Stimulated activated naive CD8-positive, alpha-beta T cell treated with anti-CD3 and anti-CD28 coated beads, Interleukin-15, Interleukin-2, amounts not matched to agents 100 ng/mL and 50 ng/mL, for 24 hours (primary cell): ENCODE measurements at regions not wholly inside any gene's neighbourhood (a gene's known extent, or its start where the extent isn't known, plus 50 kb on each side); places are given as distances from the start of the nearest gene placed in this dataset.
"Not testable (repeated sequence)": the region's sequence is repeated elsewhere in the genome, so short reads cannot be mapped to it uniquely, and the experiment has no call there.

Experiments used
- H3K27ac Mint-ChIP-seq: one replicate; pipeline ENCODE4 v1.8.0; 2021; ENCODE audit warnings: mild to moderate bottlenecking, mixed read lengths
- H3K27me3 Mint-ChIP-seq: one replicate; pipeline ENCODE4 v1.8.0; 2021; ENCODE audit warnings: mixed read lengths
- H3K36me3 Mint-ChIP-seq: one replicate; pipeline ENCODE4 v1.8.0; 2021; ENCODE audit warnings: low read depth, mixed read lengths
- H3K4me1 Mint-ChIP-seq: one replicate; pipeline ENCODE4 v1.8.0; 2021; ENCODE audit warnings: low read depth, mixed read lengths
- H3K4me3 Mint-ChIP-seq: one replicate; pipeline ENCODE4 v1.8.0; 2021; ENCODE audit warnings: mild to moderate bottlenecking, mixed read lengths
- H3K9me3 Mint-ChIP-seq: one replicate; pipeline ENCODE4 v1.8.0; 2021; ENCODE audit warnings: mixed read lengths

DNA sequence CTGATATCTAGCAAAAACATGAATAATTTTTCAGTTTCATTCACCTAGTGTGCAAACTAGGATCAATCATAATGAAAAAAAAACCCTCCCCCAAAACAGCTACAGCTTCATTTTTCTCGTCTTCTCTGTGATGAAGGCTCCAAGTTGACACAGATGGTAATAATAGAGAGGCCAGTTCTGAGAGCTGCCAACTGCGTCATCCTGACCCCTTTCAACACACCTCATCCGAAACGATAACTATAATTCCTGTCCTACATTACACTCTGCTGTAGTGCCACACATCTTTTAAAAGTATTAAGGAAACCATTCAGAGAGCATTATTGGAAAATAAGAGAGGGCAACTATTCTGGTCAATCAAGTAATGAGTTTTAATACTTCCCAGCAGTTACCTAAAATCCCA lies 962.3 kb upstream of the ADAMTS5 start:
- not testable (repeated sequence) for H3K4me1 Mint-ChIP-seq, H3K4me3 Mint-ChIP-seq, H3K36me3 Mint-ChIP-seq, H3K27ac Mint-ChIP-seq, H3K9me3 Mint-ChIP-seq, H3K27me3 Mint-ChIP-seq

DNA sequence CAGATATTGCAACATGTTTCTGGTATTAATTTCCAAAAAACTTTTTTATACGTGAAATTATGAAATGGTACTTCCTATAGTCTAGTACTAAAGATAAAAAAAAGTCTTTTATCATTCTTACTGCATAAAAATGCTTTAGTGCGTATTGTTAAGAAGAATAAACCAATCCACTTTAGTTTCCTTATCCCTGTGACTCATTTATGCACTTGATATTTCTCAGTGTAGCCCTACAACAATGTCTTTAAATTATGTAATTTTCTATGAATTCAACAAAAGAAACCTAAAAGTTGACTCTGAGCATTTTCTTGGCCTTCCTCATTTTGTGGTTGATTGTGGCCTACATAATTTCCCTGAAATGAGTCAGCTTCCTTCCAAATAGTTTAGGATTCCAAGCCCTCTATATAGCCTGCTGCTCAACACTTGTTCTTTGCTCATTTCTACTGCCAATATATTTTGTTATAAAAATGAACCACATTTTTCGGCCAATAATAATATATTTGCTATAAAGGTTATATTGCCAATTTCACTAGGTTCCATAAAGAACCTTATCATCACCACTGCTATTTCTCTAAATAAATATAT lies 961.7 kb upstream of the ADAMTS5 start:
- H3K4me3 Mint-ChIP-seq, H3K9me3 Mint-ChIP-seq: not testable (repeated sequence)

DNA sequence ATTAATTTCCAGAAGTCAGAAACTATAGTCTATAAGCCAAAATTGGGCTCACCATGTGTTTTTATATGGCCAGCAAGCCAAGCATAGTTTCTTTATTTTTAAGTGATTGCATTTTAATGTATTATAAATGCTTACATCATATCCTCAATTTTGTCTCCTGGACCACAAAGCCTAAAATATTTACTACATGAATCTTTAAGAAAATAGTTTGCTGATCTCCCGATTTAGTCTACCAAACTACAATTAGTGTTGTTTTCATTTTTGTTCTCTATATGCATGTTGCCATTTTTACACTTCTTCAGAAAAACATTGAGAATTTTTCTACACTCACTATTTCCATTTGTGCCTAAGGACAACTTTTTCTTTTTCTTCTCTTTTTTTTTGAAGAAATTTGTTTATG lies 954.5 kb upstream of the ADAMTS5 start:
- not testable (repeated sequence) for H3K9me3 Mint-ChIP-seq, H3K27me3 Mint-ChIP-seq, H3K27ac Mint-ChIP-seq, H3K4me1 Mint-ChIP-seq, H3K4me3 Mint-ChIP-seq, H3K36me3 Mint-ChIP-seq

More for the DNA sequence above, 961.7 kb upstream of the ADAMTS5 start:
- not testable (repeated sequence) for H3K27ac Mint-ChIP-seq, H3K4me1 Mint-ChIP-seq, H3K27me3 Mint-ChIP-seq, H3K36me3 Mint-ChIP-seq

DNA sequence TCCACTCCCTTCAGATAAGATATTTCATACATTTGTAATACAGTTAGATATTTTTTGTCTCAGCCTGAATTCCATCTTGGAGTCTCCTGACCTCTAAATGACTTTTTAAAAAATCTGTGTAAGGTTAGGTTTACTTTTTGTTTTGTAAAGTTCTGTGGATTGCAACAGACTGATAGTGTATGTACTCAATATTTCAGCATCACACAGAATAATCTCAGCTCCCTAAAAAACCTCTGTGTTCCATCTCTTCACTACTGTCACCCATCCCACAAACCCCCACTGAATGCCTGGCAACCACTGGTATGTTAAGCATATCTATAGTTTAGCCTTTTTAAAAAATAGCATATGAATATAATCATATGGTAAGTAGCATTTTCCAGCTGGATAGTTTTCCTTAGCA lies 951.1 kb upstream of the ADAMTS5 start:
- not testable (repeated sequence) for H3K27ac Mint-ChIP-seq, H3K9me3 Mint-ChIP-seq, H3K27me3 Mint-ChIP-seq, H3K4me3 Mint-ChIP-seq, H3K36me3 Mint-ChIP-seq, H3K4me1 Mint-ChIP-seq

DNA sequence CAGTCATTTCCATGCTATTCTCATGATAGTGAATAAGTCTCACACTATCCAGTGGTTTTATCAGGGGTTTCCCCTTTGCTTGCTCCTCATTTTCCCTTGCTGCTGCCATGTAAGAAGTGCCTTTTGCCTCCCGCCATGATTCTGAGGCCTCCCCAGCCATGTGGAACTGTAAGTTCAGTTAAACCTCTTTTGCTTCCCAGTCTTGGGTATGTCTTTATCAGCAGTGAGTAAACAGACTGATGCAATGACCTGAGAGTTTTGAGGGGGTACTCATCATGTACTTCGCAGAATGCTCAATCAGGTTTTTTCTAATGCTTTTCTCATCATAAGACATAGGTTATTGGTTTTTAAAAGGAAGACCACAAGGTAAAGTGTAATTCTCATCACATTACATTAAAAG lies 949.4 kb upstream of the ADAMTS5 start:
- H3K4me3 Mint-ChIP-seq, H3K27me3 Mint-ChIP-seq, H3K9me3 Mint-ChIP-seq: not testable (repeated sequence)

DNA sequence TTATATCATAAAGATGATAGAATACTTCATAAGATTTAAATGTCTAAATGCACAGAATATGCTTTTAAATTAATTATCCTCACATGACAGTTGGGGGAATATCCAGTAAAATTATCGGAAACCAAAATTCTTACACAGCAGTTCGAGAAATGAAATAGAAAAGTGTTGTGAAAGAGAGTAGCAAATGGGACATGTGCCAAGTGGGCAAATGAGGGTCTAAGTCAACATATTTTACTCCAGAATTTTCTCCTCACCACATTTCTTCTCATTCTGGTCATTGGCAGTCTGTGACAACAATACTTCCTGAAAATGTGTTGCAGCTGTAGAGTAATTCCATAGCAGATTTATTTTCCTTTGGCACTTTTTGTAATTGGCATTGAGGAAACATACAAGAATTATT lies 945.2 kb upstream of the ADAMTS5 start:
- not testable (repeated sequence) for H3K9me3 Mint-ChIP-seq, H3K36me3 Mint-ChIP-seq, H3K4me3 Mint-ChIP-seq, H3K27ac Mint-ChIP-seq, H3K27me3 Mint-ChIP-seq, H3K4me1 Mint-ChIP-seq

More for the DNA sequence above, 949.4 kb upstream of the ADAMTS5 start:
- not testable (repeated sequence) for H3K4me1 Mint-ChIP-seq, H3K36me3 Mint-ChIP-seq, H3K27ac Mint-ChIP-seq

DNA sequence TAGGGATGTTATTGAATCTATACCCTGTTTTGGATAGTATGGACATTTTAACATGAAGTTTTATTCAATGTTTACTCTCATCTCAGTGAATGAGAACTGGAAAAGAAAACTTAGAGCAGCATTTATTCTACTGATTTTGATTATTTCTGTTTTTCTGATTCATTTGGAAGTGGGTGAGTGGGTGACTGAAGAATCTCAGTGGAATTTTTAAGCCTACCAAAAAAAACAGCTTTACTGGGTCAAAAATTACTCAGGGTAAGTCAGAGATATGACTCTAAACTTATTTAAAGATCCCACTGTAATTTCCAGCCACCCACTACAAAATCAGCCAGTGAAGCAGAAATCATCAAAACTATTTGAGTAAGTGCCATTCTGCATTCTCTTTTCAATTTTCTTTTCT lies 942.6 kb upstream of the ADAMTS5 start:
- not testable (repeated sequence) for H3K9me3 Mint-ChIP-seq, H3K4me1 Mint-ChIP-seq, H3K4me3 Mint-ChIP-seq, H3K36me3 Mint-ChIP-seq, H3K27me3 Mint-ChIP-seq, H3K27ac Mint-ChIP-seq

DNA sequence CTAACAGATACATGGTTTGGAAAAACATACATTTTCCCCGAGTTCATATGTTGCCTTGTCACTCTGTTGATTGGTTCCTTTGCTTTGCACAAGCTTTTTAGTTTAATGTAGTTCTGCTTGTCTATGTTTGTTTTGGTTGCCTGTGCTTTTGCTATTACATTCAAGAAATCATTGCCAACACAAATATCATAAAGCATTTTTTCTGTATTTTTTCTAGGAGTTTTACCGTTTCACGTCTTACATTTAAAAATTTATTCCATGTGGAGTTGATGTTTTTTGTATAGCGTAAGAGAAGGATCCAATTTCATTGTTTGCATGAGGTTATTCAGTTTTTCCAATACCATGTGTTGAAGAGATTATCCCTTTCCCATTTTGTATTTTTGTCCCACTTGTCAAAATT lies 941.9 kb upstream of the ADAMTS5 start:
- not testable (repeated sequence) for H3K27me3 Mint-ChIP-seq, H3K4me1 Mint-ChIP-seq, H3K9me3 Mint-ChIP-seq, H3K27ac Mint-ChIP-seq, H3K4me3 Mint-ChIP-seq, H3K36me3 Mint-ChIP-seq

DNA sequence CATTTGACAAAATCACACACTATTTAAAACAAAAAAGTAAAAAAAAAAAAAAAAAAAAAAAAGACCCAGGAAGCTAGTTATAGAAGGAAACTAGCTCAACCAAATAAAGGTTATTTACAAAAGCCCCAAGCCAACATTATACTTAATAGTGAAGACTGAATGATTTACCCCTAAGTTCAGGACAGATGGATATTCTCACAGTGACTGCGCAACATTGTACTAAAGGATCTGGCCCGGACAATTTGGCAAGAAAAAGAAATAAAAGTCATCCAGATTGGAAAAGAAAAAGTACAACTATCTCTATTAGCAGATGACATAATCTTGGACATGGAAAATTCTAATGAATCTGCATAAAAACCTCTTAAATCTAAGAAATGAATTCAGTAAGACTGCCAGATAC lies 936.0 kb upstream of the ADAMTS5 start:
- H3K9me3 Mint-ChIP-seq, H3K36me3 Mint-ChIP-seq, H3K27ac Mint-ChIP-seq, H3K4me1 Mint-ChIP-seq, H3K4me3 Mint-ChIP-seq, H3K27me3 Mint-ChIP-seq: not testable (repeated sequence)

DNA sequence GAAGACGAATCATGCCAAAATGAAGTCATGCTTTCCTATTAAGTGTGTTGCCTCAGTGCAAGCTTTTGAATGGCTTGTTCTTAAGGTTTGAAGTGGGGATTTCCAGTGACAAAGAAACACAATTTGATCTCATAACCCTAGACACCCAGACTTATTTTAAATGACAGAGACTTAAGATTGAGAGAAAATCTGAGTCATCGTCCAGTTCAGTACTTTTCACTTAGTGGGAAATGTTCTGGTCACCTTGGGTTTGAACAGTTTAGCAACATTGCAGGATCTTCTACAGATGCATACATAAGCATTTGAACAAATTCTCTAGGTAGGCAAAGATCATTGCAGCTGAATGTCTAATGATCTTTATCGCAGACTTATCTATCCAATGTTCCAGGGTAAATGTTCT lies 926.7 kb upstream of the ADAMTS5 start:
- not testable (repeated sequence) for H3K9me3 Mint-ChIP-seq, H3K27me3 Mint-ChIP-seq, H3K27ac Mint-ChIP-seq, H3K36me3 Mint-ChIP-seq, H3K4me1 Mint-ChIP-seq, H3K4me3 Mint-ChIP-seq

DNA sequence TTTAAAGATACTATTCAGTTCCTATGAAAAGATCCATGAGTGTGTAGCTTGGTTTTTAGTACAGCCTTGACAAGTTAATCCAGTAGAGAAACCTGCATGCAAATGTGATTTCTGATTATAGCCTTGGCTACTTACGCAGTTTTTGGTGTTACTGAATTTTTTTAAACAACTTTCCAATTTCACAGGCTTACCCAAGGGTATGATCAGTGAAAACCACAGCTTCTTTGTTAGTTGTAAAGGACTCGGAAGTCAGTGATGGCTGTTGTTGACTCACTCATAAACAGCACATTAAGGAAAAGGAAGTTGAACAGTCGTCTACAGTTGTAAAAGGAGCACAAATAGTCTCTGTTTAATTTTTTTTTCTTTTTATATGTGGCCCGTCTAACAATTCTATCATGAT lies 924.6 kb upstream of the ADAMTS5 start:
- H3K27me3 Mint-ChIP-seq, H3K4me3 Mint-ChIP-seq, H3K36me3 Mint-ChIP-seq, H3K4me1 Mint-ChIP-seq, H3K9me3 Mint-ChIP-seq, H3K27ac Mint-ChIP-seq: not testable (repeated sequence)

DNA sequence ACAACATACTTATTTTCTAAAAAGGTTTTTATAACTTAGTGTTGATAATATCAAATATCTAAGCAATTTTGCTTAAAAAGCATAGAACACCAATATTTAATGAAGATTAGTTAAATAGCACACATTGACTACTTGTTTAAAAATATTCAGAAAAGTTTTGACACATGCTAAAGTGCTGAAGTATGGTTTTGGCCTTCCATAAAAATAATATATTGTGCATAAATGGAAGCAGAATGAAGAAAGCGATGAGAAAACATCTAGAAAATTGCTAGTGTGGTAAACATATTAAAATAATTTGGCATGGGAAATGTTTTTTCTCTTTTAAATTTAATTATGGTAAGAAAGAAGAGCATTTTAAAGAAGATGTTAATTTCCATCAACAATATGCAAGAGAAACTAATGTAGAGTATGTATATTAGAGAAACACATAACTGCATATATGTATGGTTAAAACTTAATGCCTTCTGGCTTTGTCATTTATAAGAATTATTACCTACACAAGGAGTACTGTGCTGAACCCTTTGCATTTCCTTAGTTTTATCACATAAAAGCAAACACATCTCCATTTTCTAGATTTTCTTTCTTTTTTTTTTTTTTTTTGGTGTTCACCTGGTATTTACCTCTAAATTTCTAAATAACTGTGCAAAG lies 921.0 kb upstream of the ADAMTS5 start:
- H3K36me3 Mint-ChIP-seq, H3K27me3 Mint-ChIP-seq: not testable (repeated sequence)

DNA sequence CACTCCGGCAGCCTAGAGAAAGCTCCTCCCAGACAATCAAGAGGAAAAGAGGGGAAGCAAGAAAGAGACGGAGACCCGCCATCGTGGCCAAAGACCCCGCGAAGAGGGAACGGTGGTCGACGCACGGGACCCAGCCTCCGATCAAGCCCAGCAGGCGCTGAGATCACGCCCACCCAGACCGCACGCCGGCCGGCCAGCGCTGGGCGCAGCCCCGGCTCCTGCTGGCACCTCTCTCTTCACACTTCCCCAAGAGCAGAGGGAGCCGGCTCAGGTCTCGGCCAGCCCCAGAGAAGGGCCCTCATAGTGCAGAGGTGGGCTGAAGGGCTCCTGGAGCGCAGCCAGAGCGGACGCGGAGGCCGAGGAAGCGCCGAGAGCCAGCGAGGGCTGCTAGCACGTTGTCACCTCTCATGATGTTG lies 918.4 kb upstream of the ADAMTS5 start:
- H3K36me3 Mint-ChIP-seq, result no peaks in the 10 kb centered on the region
- H3K4me3 Mint-ChIP-seq, result no peak overlapping the region
- H3K27me3 Mint-ChIP-seq, result no peaks in the 10 kb centered on the region
- H3K4me1 Mint-ChIP-seq, result no peaks in the 10 kb centered on the region
- H3K27ac Mint-ChIP-seq, result no peak overlapping the region
- peaks cover 10% of the 10 kb centered on the region for H3K9me3 Mint-ChIP-seq

More for the DNA sequence above, 921.0 kb upstream of the ADAMTS5 start:
- not testable (repeated sequence) for H3K4me3 Mint-ChIP-seq, H3K9me3 Mint-ChIP-seq, H3K4me1 Mint-ChIP-seq, H3K27ac Mint-ChIP-seq

DNA sequence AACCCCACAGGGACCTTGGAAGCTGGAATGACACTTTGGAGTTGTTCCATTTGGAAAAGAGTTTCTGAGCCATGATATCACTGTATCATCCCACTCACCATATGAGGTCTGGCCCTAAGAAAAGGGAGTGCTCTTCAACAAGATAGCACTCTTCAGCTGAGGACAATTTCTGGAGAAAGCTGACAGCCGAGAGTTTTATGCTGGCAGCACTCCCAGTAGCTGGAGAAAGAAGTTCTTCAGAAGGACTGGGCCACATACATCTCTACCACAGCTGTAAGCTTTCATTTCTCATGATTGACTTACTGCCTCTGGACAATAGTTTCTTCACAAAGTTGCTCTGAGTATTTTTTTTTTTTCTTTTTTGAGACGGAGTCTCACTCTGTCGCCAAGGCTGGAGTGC lies 914.4 kb upstream of the ADAMTS5 start:
- H3K9me3 Mint-ChIP-seq, H3K27me3 Mint-ChIP-seq, H3K4me3 Mint-ChIP-seq, H3K4me1 Mint-ChIP-seq, H3K36me3 Mint-ChIP-seq, H3K27ac Mint-ChIP-seq: not testable (repeated sequence)

DNA sequence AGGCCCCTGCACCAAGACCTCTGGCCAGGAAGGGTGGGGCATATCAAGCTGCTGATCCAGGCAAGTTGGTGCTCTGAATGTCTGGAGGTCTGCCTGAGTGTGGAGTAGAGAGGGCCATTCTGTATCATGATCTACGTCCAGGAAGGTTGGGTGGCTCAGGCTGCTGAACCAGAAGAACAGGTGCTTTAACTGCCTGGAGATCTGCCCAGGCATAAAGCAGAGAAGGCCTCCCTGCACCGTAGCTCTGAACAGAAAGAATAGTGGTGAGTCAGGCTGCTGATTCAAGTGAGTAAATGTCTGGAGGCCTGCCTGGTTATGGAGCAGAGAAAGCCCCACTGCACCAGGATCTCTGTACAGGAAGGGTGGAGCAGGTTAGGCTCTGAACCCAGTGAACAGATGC lies 905.5 kb upstream of the ADAMTS5 start:
- H3K27ac Mint-ChIP-seq, H3K4me3 Mint-ChIP-seq, H3K4me1 Mint-ChIP-seq, H3K9me3 Mint-ChIP-seq, H3K36me3 Mint-ChIP-seq, H3K27me3 Mint-ChIP-seq: not testable (repeated sequence)

DNA sequence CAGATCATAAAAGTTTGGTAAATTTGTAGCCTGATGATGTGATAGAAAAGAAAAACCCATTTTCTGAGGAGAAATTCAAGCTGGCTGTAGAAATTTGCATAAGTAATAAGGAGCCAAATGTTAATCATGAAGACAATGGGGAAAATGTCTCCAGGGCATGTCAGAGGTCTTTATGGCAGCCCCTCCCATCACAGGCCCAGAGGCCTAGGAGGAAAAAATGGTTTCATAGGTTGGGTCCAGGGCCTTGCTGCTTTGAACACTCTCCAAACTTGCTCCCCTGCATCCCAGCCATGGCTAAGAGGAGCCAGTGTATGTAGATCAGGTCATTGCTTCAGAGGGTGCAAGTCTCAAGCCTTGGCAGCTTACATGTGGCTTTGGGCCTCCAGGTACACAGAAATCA lies 903.9 kb upstream of the ADAMTS5 start:
- not testable (repeated sequence) for H3K4me3 Mint-ChIP-seq, H3K4me1 Mint-ChIP-seq, H3K36me3 Mint-ChIP-seq, H3K9me3 Mint-ChIP-seq, H3K27me3 Mint-ChIP-seq, H3K27ac Mint-ChIP-seq
